ENCODE measurements at regions not wholly inside any gene's neighbourhood (a gene's known extent, or its start where the extent isn't known, plus 50 kb on each side); places are given as distances from the start of the nearest gene placed in this dataset.

- DNase-seq (ENCODE audit: low spot score): no peak
Measured at GRCh38 chr3:132187746-132188145, 129.5 kb upstream of the ACP3 start.

GRCh38 chr3:132189601-132190000, 127.6 kb upstream of the ACP3 start:
- DNase-seq (ENCODE audit: low spot score): no peak

GRCh38 chr3:132196113-132196512, 121.1 kb upstream of the ACP3 start:
- no peak for DNase-seq (ENCODE audit: low spot score)

- DNase-seq (ENCODE audit: low spot score): no peak
Measured at GRCh38 chr3:132198516-132198915, 118.7 kb upstream of the ACP3 start.

- DNase-seq (ENCODE audit: low spot score): no peak
Measured at GRCh38 chr3:132199451-132199850, 117.8 kb upstream of the ACP3 start.

- DNase-seq (ENCODE audit: low spot score): no peak
Measured at GRCh38 chr3:132202586-132202985, 114.6 kb upstream of the ACP3 start.

- DNase-seq (ENCODE audit: low spot score): no peak
Measured at GRCh38 chr3:132203889-132204596, 113.2 kb upstream of the ACP3 start.

GRCh38 chr3:132205609-132206008, 111.6 kb upstream of the ACP3 start:
- DNase-seq (ENCODE audit: low spot score): no peak

- DNase-seq (ENCODE audit: low spot score): no peak
Measured at GRCh38 chr3:132209855-132210254, 107.4 kb upstream of the ACP3 start.

- DNase-seq (ENCODE audit: low spot score): no peak
Measured at GRCh38 chr3:132210476-132211346, 106.5 kb upstream of the ACP3 start.

GRCh38 chr3:132211896-132212295, 105.3 kb upstream of the ACP3 start:
- DNase-seq (ENCODE audit: low spot score): no peak

- DNase-seq (ENCODE audit: low spot score): no peak
Measured at GRCh38 chr3:132218817-132219755, 98.1 kb upstream of the ACP3 start.

GRCh38 chr3:132220986-132221385, 96.2 kb upstream of the ACP3 start:
- no peak for DNase-seq (ENCODE audit: low spot score)

- no peak for DNase-seq (ENCODE audit: low spot score)
Measured at GRCh38 chr3:132222868-132223538, 94.2 kb upstream of the ACP3 start.

- DNase-seq (ENCODE audit: low spot score): no peak
Measured at GRCh38 chr3:132225664-132226063, 91.5 kb upstream of the ACP3 start.

- no peak for DNase-seq (ENCODE audit: low spot score)
Measured at GRCh38 chr3:132228923-132229322, 88.3 kb upstream of the ACP3 start.

- no peak for DNase-seq (ENCODE audit: low spot score)
Measured at GRCh38 chr3:132229641-132230040, 87.6 kb upstream of the ACP3 start.

GRCh38 chr3:132230156-132231000, 86.8 kb upstream of the ACP3 start:
- no peak for DNase-seq (ENCODE audit: low spot score)

GRCh38 chr3:132231633-132232032, 85.6 kb upstream of the ACP3 start:
- no peak for DNase-seq (ENCODE audit: low spot score)

GRCh38 chr3:132232231-132232792, 84.9 kb upstream of the ACP3 start:
- no peak for DNase-seq (ENCODE audit: low spot score)

Data from SK-N-DZ (cell line).